HG02885 (cell line): ENCODE measurements at regions not wholly inside any gene's neighbourhood (a gene's known extent, or its start where the extent isn't known, plus 50 kb on each side); places are given as distances from the start of the nearest gene placed in this dataset.

Experiments used
- ATAC-seq: cut with Tn5 transposase; IDR thresholded peaks from one replicate; pipeline ENCODE4 v1.9.1; 2021; ENCODE audit warnings: mild to moderate bottlenecking; ENCODE audit not compliant: unreplicated experiment, poor library complexity

- no peak for ATAC-seq
These were observed 219.0 kb upstream of the NAV2 start for GRCh38 chr11:19493446-19494213.

GRCh38 chr11:19482319-19483100 lies 230.1 kb upstream of the NAV2 start:
- no peak for ATAC-seq

- ATAC-seq = no peak
These were observed 232.1 kb upstream of the NAV2 start for GRCh38 chr11:19480540-19480939.

- no peak for ATAC-seq
These were observed 233.7 kb upstream of the NAV2 start for GRCh38 chr11:19478891-19479290.

- ATAC-seq = peak; percentile 91
These were observed 234.4 kb upstream of the E2F8 start for GRCh38 chr11:19474954-19475721.

- no peak for ATAC-seq
These were observed 233.5 kb upstream of the E2F8 start for GRCh38 chr11:19474211-19474610.

GRCh38 chr11:19472679-19473078 lies 231.9 kb upstream of the E2F8 start:
- ATAC-seq = no peak

- no peak for ATAC-seq
These were observed 227.2 kb upstream of the E2F8 start for GRCh38 chr11:19467904-19468303.

- no peak for ATAC-seq
These were observed 225.6 kb upstream of the E2F8 start for GRCh38 chr11:19466314-19466713.

- no peak for ATAC-seq
These were observed 223.2 kb upstream of the E2F8 start for GRCh38 chr11:19463976-19464375.

GRCh38 chr11:19460718-19461405 lies 220.1 kb upstream of the E2F8 start:
- no peak for ATAC-seq

- no peak for ATAC-seq
These were observed 218.5 kb upstream of the E2F8 start for GRCh38 chr11:19459240-19459639.

GRCh38 chr11:19458721-19459120 lies 218.0 kb upstream of the E2F8 start:
- no peak for ATAC-seq

- no peak for ATAC-seq
These were observed 217.5 kb upstream of the E2F8 start for GRCh38 chr11:19458231-19458630.

- ATAC-seq = no peak
These were observed 215.0 kb upstream of the E2F8 start for GRCh38 chr11:19455731-19456130.

GRCh38 chr11:19453651-19454257 lies 213.0 kb upstream of the E2F8 start:
- ATAC-seq = no peak

- ATAC-seq = no peak
These were observed 210.9 kb upstream of the E2F8 start for GRCh38 chr11:19451609-19452008.

GRCh38 chr11:19450282-19450681 lies 209.5 kb upstream of the E2F8 start:
- no peak for ATAC-seq

- ATAC-seq = no peak
These were observed 207.9 kb upstream of the E2F8 start for GRCh38 chr11:19448651-19449050.

GRCh38 chr11:19447150-19447566 lies 206.4 kb upstream of the E2F8 start:
- ATAC-seq = no peak
